ENCODE measurements at regions not wholly inside any gene's neighbourhood (a gene's known extent, or its start where the extent isn't known, plus 50 kb on each side); places are given as distances from the start of the nearest gene placed in this dataset.
"Not testable (repeated sequence)": the region's sequence is repeated elsewhere in the genome, so short reads cannot be mapped to it uniquely, and the experiment has no call there.

GRCh38 chr6:19902201-19902600 lies 65.0 kb downstream of the ID4 start:
- no peak overlapping the region for H3K4me3 Mint-ChIP-seq
- intact Hi-C loops (cut with micrococcal nuclease), result no loop called here

GRCh38 chr6:19904408-19904807 lies 67.2 kb downstream of the ID4 start:
- H3K36me3 ChIP-seq (replicated peaks in 1 of 2; ENCODE audit: control insufficient read depth in 1 of 2, insufficient read depth in 2 of 2, low read length in 2 of 2); H3K9me3 ChIP-seq (replicated peaks in 1 of 2; ENCODE audit: control insufficient read depth in 1 of 2, insufficient read depth in 1 of 2, low read length in 2 of 2); H3K9me3 Mint-ChIP-seq; H3K79me2 ChIP-seq (ENCODE audit: insufficient read depth, low read length); H2AFZ ChIP-seq (ENCODE audit: insufficient read depth, low read depth, low read length, poor library complexity, severe bottlenecking); H3K4me3 ChIP-seq (replicated peaks in 1 of 3; ENCODE audit: low read depth in 2 of 3, low read length in 3 of 3); H3K4me3 Mint-ChIP-seq; intact Hi-C loops (cut with micrococcal nuclease); H3K9ac ChIP-seq (ENCODE audit: insufficient read depth, low read length, poor library complexity, severe bottlenecking); H3K27me3 Mint-ChIP-seq (ENCODE audit: low read depth in 3 of 3); DNase-seq; H3K4me1 ChIP-seq (ENCODE audit: control insufficient read depth in 1 of 2, insufficient read depth in 2 of 2, low read length in 2 of 2); H3K27ac Mint-ChIP-seq; H3K4me1 Mint-ChIP-seq; H3K36me3 Mint-ChIP-seq; H4K20me1 ChIP-seq (ENCODE audit: insufficient read depth, low read length); H3K27ac ChIP-seq (ENCODE audit: low read depth in 1 of 2, low read length in 2 of 2); H3K4me2 ChIP-seq (replicated peaks; ENCODE audit: extremely low read depth, low read length, poor library complexity, severe bottlenecking); H3K27me3 ChIP-seq (ENCODE audit: control insufficient read depth in 2 of 2, insufficient read depth in 2 of 2, low read length in 2 of 2): not testable (repeated sequence)
- 50% methylated on average over 2 of the region's 6 CpGs for whole genome bisulfite sequencing (ENCODE audit: insufficient coverage)

More at GRCh38 chr6:19902201-19902600, 65.0 kb downstream of the ID4 start:
- Histone ChIP-seq H3K27ac (ENCODE audit: low read depth in 1 of 2, low read length in 2 of 2) (no peak overlapping the region), H2AFZ (ENCODE audit: insufficient read depth, low read depth, low read length, poor library complexity, severe bottlenecking) (no peak overlapping the region), H3K9ac (ENCODE audit: insufficient read depth, low read length, poor library complexity, severe bottlenecking) (no peak overlapping the region), H3K27me3 (ENCODE audit: control insufficient read depth in 2 of 2, insufficient read depth in 2 of 2, low read length in 2 of 2) (no peaks in the 10 kb centered on the region), H3K4me3 (replicated peaks in 1 of 3; ENCODE audit: low read depth in 2 of 3, low read length in 3 of 3) (no peak overlapping the region), H3K79me2 (ENCODE audit: insufficient read depth, low read length) (no peaks in the 10 kb centered on the region), H4K20me1 (ENCODE audit: insufficient read depth, low read length) (no peaks in the 10 kb centered on the region), H3K4me2 (replicated peaks; ENCODE audit: extremely low read depth, low read length, poor library complexity, severe bottlenecking) (no peak overlapping the region), H3K4me1 (ENCODE audit: control insufficient read depth in 1 of 2, insufficient read depth in 2 of 2, low read length in 2 of 2) (no peaks in the 10 kb centered on the region), H3K36me3 (replicated peaks in 1 of 2; ENCODE audit: control insufficient read depth in 1 of 2, insufficient read depth in 2 of 2, low read length in 2 of 2) (no peaks in the 10 kb centered on the region), H3K9me3 (replicated peaks in 1 of 2; ENCODE audit: control insufficient read depth in 1 of 2, insufficient read depth in 1 of 2, low read length in 2 of 2) (peaks cover 0 to 5% of the 10 kb centered on the region in 2 donors)
- peaks cover 0 to 6% (median 3%) of the 10 kb centered on the region in 7 donors for H3K9me3 Mint-ChIP-seq
- H3K4me1 Mint-ChIP-seq, result no peaks in the 10 kb centered on the region
- no peaks in the 10 kb centered on the region for H3K36me3 Mint-ChIP-seq
- no peak for TF ChIP-seq CTCF (IDR thresholded peaks at IDR 0.05)
- H3K27ac Mint-ChIP-seq, result no peak overlapping the region
- WGBS (ENCODE audit: insufficient coverage), result no CpG with 5 or more reads among the region's 4 CpGs
- no peak for DNase-seq
- peaks cover 0 to 2% (median 0%) of the 10 kb centered on the region in 3 donors for H3K27me3 Mint-ChIP-seq (ENCODE audit: low read depth in 3 of 3)

All from CD14-positive monocyte (primary cell).